Keratinocyte (primary cell): ENCODE measurements at regions not wholly inside any gene's neighbourhood (a gene's known extent, or its start where the extent isn't known, plus 50 kb on each side); places are given as distances from the start of the nearest gene placed in this dataset.

Experiments
- DNase-seq: peaks from one replicate; pipeline ENCODE4 v3.0.0-alpha.2; 2011; ENCODE audit warnings: low read depth, missing footprints, low spot score
- FAIRE-seq: peaks from 2 replicates; lab custom pipeline; 2011; peaks lifted over from hg19 to GRCh38; lab: Jason Lieb, UNC
- H2AFZ ChIP-seq: 2 replicates; pipeline ENCODE4 v1.6.0; 2012; ENCODE audit warnings: low read length, control low read depth, inconsistent platforms; ENCODE audit not compliant: control insufficient read depth
- H3K27ac ChIP-seq: 2 replicates; pipeline ENCODE4 v1.5.1; 2011; ENCODE audit warnings: low read length; ENCODE audit not compliant: control insufficient read depth, insufficient read depth
- H3K27me3 ChIP-seq: 3 replicates; pipeline ENCODE4 v1.6.0; 2011; ENCODE audit warnings: low read length; ENCODE audit not compliant: control insufficient read depth, insufficient read depth; ENCODE audit errors: extremely low read depth
- H3K36me3 ChIP-seq, 2 experiments: 2 replicates in 1 of 2; 3 replicates in 1 of 2; pipeline ENCODE4 v1.5.1; 2011; ENCODE audit warnings: low read length in 2 of 2, mild to moderate bottlenecking in 1 of 2; ENCODE audit not compliant: control insufficient read depth in 2 of 2, insufficient read depth in 2 of 2; ENCODE audit errors: extremely low read depth in 1 of 2
- H3K4me1 ChIP-seq: 3 replicates; pipeline ENCODE4 v1.5.1; 2011; ENCODE audit warnings: low read length; ENCODE audit not compliant: control insufficient read depth, insufficient read depth; ENCODE audit errors: extremely low read depth
- H3K4me2 ChIP-seq: 3 replicates; pipeline ENCODE4 v1.6.0; 2011; ENCODE audit warnings: low read depth, low read length; ENCODE audit not compliant: control insufficient read depth, insufficient read depth; ENCODE audit errors: extremely low read depth
- H3K4me3 ChIP-seq, 3 experiments: fragments of 200-600 bp in 1 of 3; sonication (generic) in 1 of 3; 2 replicates in 2 of 3; 3 replicates in 1 of 3; pipeline ENCODE4 v1.5.1; 2011 to 2016; ENCODE audit warnings: low read length in 3 of 3, mild to moderate bottlenecking in 3 of 3, control low read depth in 2 of 3, inconsistent platforms in 1 of 3, low read depth in 1 of 3, mixed read lengths in 1 of 3, mixed run types in 1 of 3, moderate library complexity in 1 of 3; ENCODE audit not compliant: control insufficient read depth in 2 of 3, insufficient read depth in 2 of 3; ENCODE audit errors: extremely low read depth in 1 of 3
- H3K79me2 ChIP-seq: 2 replicates; pipeline ENCODE4 v1.6.0; 2012; ENCODE audit warnings: low read length; ENCODE audit not compliant: control insufficient read depth, insufficient read depth
- H3K9ac ChIP-seq: 3 replicates; pipeline ENCODE4 v1.6.0; 2011; ENCODE audit warnings: low read length; ENCODE audit not compliant: control insufficient read depth, insufficient read depth; ENCODE audit errors: extremely low read depth
- H3K9me1 ChIP-seq: 3 replicates; pipeline ENCODE4 v1.6.0; 2011; ENCODE audit warnings: low read length; ENCODE audit not compliant: control insufficient read depth, insufficient read depth; ENCODE audit errors: extremely low read depth
- H3K9me3 ChIP-seq: 2 replicates; pipeline ENCODE4 v1.5.1; 2012; ENCODE audit warnings: low read depth, low read length; ENCODE audit not compliant: control insufficient read depth
- H4K20me1 ChIP-seq: 3 replicates; pipeline ENCODE4 v1.6.0; 2011; ENCODE audit warnings: low read length; ENCODE audit not compliant: control insufficient read depth, insufficient read depth; ENCODE audit errors: extremely low read depth
- EZH2 ChIP-seq: IDR thresholded peaks from one replicate; pipeline ENCODE4 v1.6.1; 2012; ENCODE audit warnings: inconsistent platforms, mild to moderate bottlenecking, low read length, moderate library complexity
- dilution Hi-C: fragments of 300-500 bp; cut with MboI; formaldehyde crosslinking; loops from one replicate; pipeline ENCODE4 v1.7.0; 2020; ENCODE audit warnings: low sequenced_read_pairs; ENCODE audit not compliant: extremely low pct_ligation_motif_present
- TF ChIP-seq, protein P1 (sequence below), 3 experiments: IDR thresholded peaks in 1 of 3; conservative IDR thresholded peaks in 1 of 3; optimal IDR thresholded peaks in 1 of 3; 2 replicates in 2 of 3; 3 replicates in 1 of 3; pipeline versions ENCODE3 to v1.5.1; 2011; ENCODE audit warnings: low read length in 3 of 3, mild to moderate bottlenecking in 3 of 3, moderate library complexity in 2 of 3, control low read depth in 1 of 3, inconsistent platforms in 1 of 3; ENCODE audit not compliant: insufficient read depth in 2 of 3; ENCODE audit errors: extremely low read depth in 1 of 3

DNA sequence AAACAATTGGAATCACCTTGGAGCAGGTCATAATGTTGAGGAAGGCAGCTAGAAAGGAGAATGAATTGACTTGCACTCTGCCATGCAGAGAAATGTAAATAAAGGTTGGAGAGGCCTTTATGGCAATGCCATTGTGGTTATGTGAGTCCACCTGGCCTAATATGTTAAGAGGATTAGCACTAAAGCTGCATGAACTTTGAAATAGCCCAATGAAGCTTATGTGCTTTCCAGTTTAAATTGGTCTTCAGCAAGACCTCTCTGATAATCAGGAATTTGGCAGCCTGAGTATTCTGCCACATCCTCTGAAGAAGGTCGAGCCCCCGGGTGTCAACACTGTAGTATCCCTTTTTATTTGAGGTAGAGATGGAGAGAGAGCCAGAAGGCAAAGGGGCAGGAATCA, 464.9 kb downstream of the CDH2 start:
- Histone ChIP-seq H3K9ac (no peak overlapping the region), H2AFZ (no peak overlapping the region)

DNA sequence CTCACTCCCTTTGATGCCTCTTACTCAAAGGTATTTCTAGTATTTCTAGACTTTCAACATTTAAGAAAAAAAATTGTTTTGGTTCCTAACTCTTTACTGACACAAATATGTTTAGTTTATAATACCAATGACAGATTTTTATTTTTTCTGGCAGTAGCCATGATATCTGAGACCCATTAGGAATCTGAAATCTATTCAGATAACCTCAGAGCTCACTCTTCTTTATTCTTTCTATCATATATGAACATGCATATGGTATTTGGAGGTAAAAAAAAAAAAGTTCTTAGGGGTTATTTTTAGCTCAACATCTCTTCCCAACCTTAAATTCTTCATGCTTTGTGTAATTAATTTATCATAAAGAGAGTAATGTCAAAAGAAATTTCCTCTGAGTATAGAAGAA, 465.5 kb downstream of the CDH2 start:
- H3K9me3 ChIP-seq: no peaks in the 10 kb centered on the region
- no peak overlapping the region for H3K4me2 ChIP-seq
- no peaks in the 10 kb centered on the region for H3K4me1 ChIP-seq
- H3K27me3 ChIP-seq: no peaks in the 10 kb centered on the region
- H2AFZ ChIP-seq: no peak overlapping the region
- TF ChIP-seq, protein P1, sequence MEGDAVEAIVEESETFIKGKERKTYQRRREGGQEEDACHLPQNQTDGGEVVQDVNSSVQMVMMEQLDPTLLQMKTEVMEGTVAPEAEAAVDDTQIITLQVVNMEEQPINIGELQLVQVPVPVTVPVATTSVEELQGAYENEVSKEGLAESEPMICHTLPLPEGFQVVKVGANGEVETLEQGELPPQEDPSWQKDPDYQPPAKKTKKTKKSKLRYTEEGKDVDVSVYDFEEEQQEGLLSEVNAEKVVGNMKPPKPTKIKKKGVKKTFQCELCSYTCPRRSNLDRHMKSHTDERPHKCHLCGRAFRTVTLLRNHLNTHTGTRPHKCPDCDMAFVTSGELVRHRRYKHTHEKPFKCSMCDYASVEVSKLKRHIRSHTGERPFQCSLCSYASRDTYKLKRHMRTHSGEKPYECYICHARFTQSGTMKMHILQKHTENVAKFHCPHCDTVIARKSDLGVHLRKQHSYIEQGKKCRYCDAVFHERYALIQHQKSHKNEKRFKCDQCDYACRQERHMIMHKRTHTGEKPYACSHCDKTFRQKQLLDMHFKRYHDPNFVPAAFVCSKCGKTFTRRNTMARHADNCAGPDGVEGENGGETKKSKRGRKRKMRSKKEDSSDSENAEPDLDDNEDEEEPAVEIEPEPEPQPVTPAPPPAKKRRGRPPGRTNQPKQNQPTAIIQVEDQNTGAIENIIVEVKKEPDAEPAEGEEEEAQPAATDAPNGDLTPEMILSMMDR (optimal IDR thresholded peaks at IDR 0.05 in 1 of 3, IDR thresholded peaks at IDR 0.05 in 1 of 3, conservative IDR thresholded peaks at IDR 0.05 in 1 of 3; ENCODE audit: extremely low read depth in 1 of 3, insufficient read depth in 2 of 3, low read length in 3 of 3): no peak
- no peak for TF ChIP-seq EZH2
- no peak overlapping the region for H3K4me3 ChIP-seq
- no peaks in the 10 kb centered on the region for H4K20me1 ChIP-seq
- FAIRE-seq (no peak), DNase-seq (no peak)
- no peak overlapping the region for H3K9ac ChIP-seq
- H3K27ac ChIP-seq: no peak overlapping the region
- H3K79me2 ChIP-seq: no peaks in the 10 kb centered on the region
- dilution Hi-C loops: no loop called here
- H3K36me3 ChIP-seq: no peaks in the 10 kb centered on the region
- H3K9me1 ChIP-seq: no peaks in the 10 kb centered on the region

More for the DNA sequence above, 464.9 kb downstream of the CDH2 start:
- Histone ChIP-seq H3K9me1 (no peaks in the 10 kb centered on the region), H3K4me3 (no peak overlapping the region), H3K36me3 (no peaks in the 10 kb centered on the region), H3K4me1 (no peaks in the 10 kb centered on the region), H3K9me3 (no peaks in the 10 kb centered on the region), H3K27ac (no peak overlapping the region), H3K4me2 (no peak overlapping the region), H3K27me3 (no peaks in the 10 kb centered on the region), H3K79me2 (no peaks in the 10 kb centered on the region), H4K20me1 (no peaks in the 10 kb centered on the region)
- FAIRE-seq: no peak
- DNase-seq: no peak
- dilution Hi-C loops: no loop called here
- TF ChIP-seq, protein P1 (optimal IDR thresholded peaks at IDR 0.05 in 1 of 3, IDR thresholded peaks at IDR 0.05 in 1 of 3, conservative IDR thresholded peaks at IDR 0.05 in 1 of 3; ENCODE audit: extremely low read depth in 1 of 3, insufficient read depth in 2 of 3, low read length in 3 of 3): no peak
- no peak for TF ChIP-seq EZH2
